KMS-11 (cell line): ENCODE measurements at regions not wholly inside any gene's neighbourhood (a gene's known extent, or its start where the extent isn't known, plus 50 kb on each side); places are given as distances from the start of the nearest gene placed in this dataset.

Source experiments
- H2AFZ ChIP-seq: fragments of 200-600 bp; sonication (generic); 2 replicates; pipeline ENCODE4 v1.6.1; 2016; ENCODE audit warnings: antibody characterized with exemption, mixed run types, low read depth
- H3K27ac ChIP-seq: fragments of 200-600 bp; sonication (generic); 2 replicates; pipeline ENCODE4 v1.6.1; 2016; ENCODE audit warnings: mild to moderate bottlenecking, mixed run types
- H3K27me3 ChIP-seq: fragments of 200-600 bp; sonication (generic); 2 replicates; pipeline ENCODE4 v1.6.1; 2017; ENCODE audit warnings: mild to moderate bottlenecking, low read depth, mixed run types, moderate library complexity; ENCODE audit not compliant: insufficient read depth
- H3K36me3 ChIP-seq: fragments of 200-600 bp; sonication (generic); 2 replicates; pipeline ENCODE4 v1.6.1; 2017; ENCODE audit warnings: mild to moderate bottlenecking, mixed run types; ENCODE audit not compliant: insufficient read depth
- H3K4me1 ChIP-seq: fragments of 200-600 bp; sonication (generic); 2 replicates; pipeline ENCODE4 v1.6.1; 2016; ENCODE audit warnings: mild to moderate bottlenecking, low read depth, mixed run types; ENCODE audit not compliant: poor library complexity, severe bottlenecking
- H3K4me2 ChIP-seq: fragments of 200-600 bp; sonication (generic); 2 replicates; pipeline ENCODE4 v1.7.0; 2016; ENCODE audit warnings: mild to moderate bottlenecking, mixed run types
- H3K4me3 ChIP-seq: fragments of 200-600 bp; sonication (generic); IDR thresholded peaks from 2 replicates; pipeline ENCODE4 v1.6.1; 2017; ENCODE audit warnings: low read depth, low read length, mixed read lengths; ENCODE audit not compliant: insufficient read depth
- H3K79me2 ChIP-seq: fragments of 200-600 bp; sonication (generic); 2 replicates; pipeline ENCODE4 v1.6.1; 2016; ENCODE audit warnings: low read depth, mixed run types; ENCODE audit not compliant: insufficient read depth
- H3K9ac ChIP-seq: fragments of 200-600 bp; sonication (generic); 2 replicates; pipeline ENCODE4 v1.6.1; 2016; ENCODE audit warnings: mild to moderate bottlenecking, mixed run types
- H4K20me1 ChIP-seq: fragments of 200-600 bp; sonication (generic); 2 replicates; pipeline ENCODE4 v1.6.1; 2016; ENCODE audit warnings: mild to moderate bottlenecking, mixed run types; ENCODE audit not compliant: insufficient read depth
- CTCF ChIP-seq: fragments of 200-600 bp; sonication (generic); conservative IDR thresholded peaks from 2 replicates; pipeline ENCODE4 v1.6.1; 2017; ENCODE audit warnings: low read depth, mild to moderate bottlenecking, antibody characterized with exemption, low read length, moderate library complexity, mixed read lengths

GRCh38 chr9:80078826-80079225, 507.1 kb downstream of the TLE4 start:
- Histone ChIP-seq H4K20me1 (no peaks in the 10 kb centered on the region), H3K27me3 (no peaks in the 10 kb centered on the region), H3K27ac (no peak overlapping the region), H2AFZ (no peak overlapping the region), H3K79me2 (no peaks in the 10 kb centered on the region), H3K36me3 (no peaks in the 10 kb centered on the region), H3K4me2 (no peak overlapping the region), H3K4me1 (no peaks in the 10 kb centered on the region), H3K9ac (no peak overlapping the region), H3K4me3 (no peak overlapping the region)
- no peak for TF ChIP-seq CTCF

GRCh38 chr9:80077059-80077458, 505.3 kb downstream of the TLE4 start:
- TF ChIP-seq CTCF = no peak
- Histone ChIP-seq H3K4me2 (no peak overlapping the region), H3K4me1 (no peaks in the 10 kb centered on the region), H3K79me2 (no peaks in the 10 kb centered on the region), H3K27me3 (no peaks in the 10 kb centered on the region), H4K20me1 (no peaks in the 10 kb centered on the region), H3K9ac (no peak overlapping the region), H3K27ac (no peak overlapping the region), H3K4me3 (no peak overlapping the region), H3K36me3 (no peaks in the 10 kb centered on the region), H2AFZ (no peak overlapping the region)

GRCh38 chr9:80076162-80076561, 504.4 kb downstream of the TLE4 start:
- no peak overlapping the region for H3K4me2 ChIP-seq
- no peak overlapping the region for H3K27ac ChIP-seq
- no peaks in the 10 kb centered on the region for H4K20me1 ChIP-seq
- H3K4me1 ChIP-seq = no peaks in the 10 kb centered on the region
- no peak overlapping the region for H3K9ac ChIP-seq
- H3K79me2 ChIP-seq = no peaks in the 10 kb centered on the region
- H3K4me3 ChIP-seq = no peak overlapping the region
- H3K27me3 ChIP-seq = no peaks in the 10 kb centered on the region
- no peak overlapping the region for H2AFZ ChIP-seq
- no peaks in the 10 kb centered on the region for H3K36me3 ChIP-seq
- no peak for TF ChIP-seq CTCF

- Histone ChIP-seq H3K4me3 (no peak overlapping the region), H3K27ac (no peak overlapping the region), H3K4me2 (no peak overlapping the region), H3K9ac (no peak overlapping the region), H2AFZ (no peak overlapping the region), H3K36me3 (no peaks in the 10 kb centered on the region), H3K27me3 (no peaks in the 10 kb centered on the region), H3K4me1 (no peaks in the 10 kb centered on the region), H3K79me2 (no peaks in the 10 kb centered on the region), H4K20me1 (no peaks in the 10 kb centered on the region)
- no peak for TF ChIP-seq CTCF
Measured at GRCh38 chr9:80074439-80074838, 502.7 kb downstream of the TLE4 start.

- Histone ChIP-seq H2AFZ (no peak overlapping the region), H3K27me3 (no peaks in the 10 kb centered on the region), H4K20me1 (no peaks in the 10 kb centered on the region), H3K36me3 (no peaks in the 10 kb centered on the region), H3K9ac (no peak overlapping the region), H3K4me2 (no peak overlapping the region), H3K27ac (no peak overlapping the region), H3K4me1 (no peaks in the 10 kb centered on the region), H3K4me3 (no peak overlapping the region), H3K79me2 (no peaks in the 10 kb centered on the region)
- no peak for TF ChIP-seq CTCF
Measured at GRCh38 chr9:80072451-80072850, 500.7 kb downstream of the TLE4 start.
